WTC11 (cell line): ENCODE measurements at regions not wholly inside any gene's neighbourhood (a gene's known extent, or its start where the extent isn't known, plus 50 kb on each side); places are given as distances from the start of the nearest gene placed in this dataset.
"Not testable (repeated sequence)": the region's sequence is repeated elsewhere in the genome, so short reads cannot be mapped to it uniquely, and the experiment has no call there.

Source experiments
- ATAC-seq: fragments of 200-7000 bp; cut with Tn5 transposase; 2 replicates; pipeline ENCODE4 v1.10.0; 2021; ENCODE audit warnings: mild to moderate bottlenecking, moderate library complexity
- CTCF ChIA-PET: fragments of 300-600 bp; sonication (Branson Sonifier 250); formaldehyde crosslinking; loops from one replicate; lab custom pipeline; 2021; ENCODE audit warnings: antibody characterized with exemption; lab: Charles Lee
- POLR2A ChIA-PET: fragments of 350-600 bp; sonication (Branson Sonifier 250); formaldehyde crosslinking; loops from one replicate; lab custom pipeline; 2021; ENCODE audit warnings: antibody characterized with exemption; lab: Charles Lee
- DNase-seq: peaks from one replicate; pipeline ENCODE4 v3.0.0; 2021; ENCODE audit warnings: low spot score
- H3K27ac Mint-ChIP-seq: 2 replicates; pipeline ENCODE4 v1.8.0; 2021; ENCODE audit warnings: mixed read lengths
- H3K27me3 Mint-ChIP-seq: 2 replicates; pipeline ENCODE4 v1.8.0; 2021; ENCODE audit warnings: low read depth, mild to moderate bottlenecking, moderate library complexity, mixed read lengths
- H3K36me3 Mint-ChIP-seq: 2 replicates; pipeline ENCODE4 v1.8.0; 2021; ENCODE audit warnings: mixed read lengths
- H3K4me1 Mint-ChIP-seq: 2 replicates; pipeline ENCODE4 v1.8.0; 2022; ENCODE audit warnings: mixed read lengths
- H3K4me3 Mint-ChIP-seq: 2 replicates; pipeline ENCODE4 v1.8.0; 2021; ENCODE audit warnings: mild to moderate bottlenecking, moderate library complexity, mixed read lengths
- H3K9me3 Mint-ChIP-seq: 2 replicates; pipeline ENCODE4 v1.8.0; 2021; ENCODE audit warnings: mixed read lengths
- CBFB ChIP-seq: sonication (generic); formaldehyde crosslinking; IDR thresholded peaks from 2 replicates; pipeline ENCODE4 v1.8.1; 2022; ENCODE audit warnings: mild to moderate bottlenecking, low read depth, missing genetic modification reagents
- CREM ChIP-seq: sonication (generic); formaldehyde crosslinking; IDR thresholded peaks from 2 replicates; pipeline ENCODE4 v1.8.1; 2022; ENCODE audit warnings: mild to moderate bottlenecking, missing genetic modification reagents, moderate library complexity
- ESRRA ChIP-seq: sonication (generic); formaldehyde crosslinking; IDR thresholded peaks from 2 replicates; pipeline ENCODE4 v1.8.1; 2022; ENCODE audit warnings: mild to moderate bottlenecking, missing genetic modification reagents, borderline replicate concordance
- KAT7 ChIP-seq: sonication (generic); formaldehyde crosslinking; IDR thresholded peaks from 2 replicates; pipeline ENCODE4 v1.8.1; 2023; ENCODE audit warnings: missing genetic modification reagents, mild to moderate bottlenecking, borderline replicate concordance
- MYBL2 ChIP-seq: sonication (generic); formaldehyde crosslinking; IDR thresholded peaks from 2 replicates; pipeline ENCODE4 v1.8.1; 2023; ENCODE audit warnings: mild to moderate bottlenecking, moderate library complexity, missing genetic modification reagents
- SMAD4 ChIP-seq: sonication (generic); formaldehyde crosslinking; IDR thresholded peaks from 2 replicates; pipeline ENCODE4 v1.8.0; 2022; ENCODE audit warnings: mild to moderate bottlenecking, missing genetic modification reagents
- TEAD1 ChIP-seq: sonication (generic); formaldehyde crosslinking; IDR thresholded peaks from 2 replicates; pipeline ENCODE4 v1.8.0; 2022; ENCODE audit warnings: mild to moderate bottlenecking, missing genetic modification reagents
- TP53 ChIP-seq: sonication (generic); formaldehyde crosslinking; IDR thresholded peaks from 2 replicates; pipeline ENCODE4 v1.8.1; 2023; ENCODE audit warnings: mild to moderate bottlenecking, missing genetic modification reagents
- ZNF121 ChIP-seq: sonication (generic); formaldehyde crosslinking; IDR thresholded peaks from 2 replicates; pipeline ENCODE4 v1.8.0; 2023; ENCODE audit warnings: missing genetic modification reagents
- ZNF219 ChIP-seq: sonication (generic); formaldehyde crosslinking; IDR thresholded peaks from 2 replicates; pipeline ENCODE4 v1.8.0; 2023; ENCODE audit warnings: missing genetic modification reagents, mild to moderate bottlenecking, borderline replicate concordance
- ZNF396 ChIP-seq: fragments of 250-450 bp; sonication (Bioruptor Pico); IDR thresholded peaks from 2 replicates; pipeline ENCODE4 v1.8.0; 2021; ENCODE audit warnings: mild to moderate bottlenecking, moderate library complexity, borderline replicate concordance
- ZNF416 ChIP-seq: fragments of 250-450 bp; sonication (Bioruptor Pico); IDR thresholded peaks from 2 replicates; pipeline ENCODE4 v1.9.0; 2021; ENCODE audit warnings: mild to moderate bottlenecking, inconsistent platforms
- ZNF425 ChIP-seq: fragments of 250-450 bp; sonication (Bioruptor Pico); conservative IDR thresholded peaks from 2 replicates; pipeline ENCODE4 v1.9.0; 2021; ENCODE audit warnings: mild to moderate bottlenecking
- TF ChIP-seq, protein P1 (sequence below): sonication (generic); formaldehyde crosslinking; IDR thresholded peaks from 2 replicates; pipeline ENCODE4 v1.8.0; 2022; ENCODE audit warnings: mild to moderate bottlenecking, missing genetic modification reagents
- TF ChIP-seq, protein P2 (sequence below): sonication (generic); formaldehyde crosslinking; conservative IDR thresholded peaks from 2 replicates; pipeline ENCODE4 v1.8.1; 2023; ENCODE audit warnings: mild to moderate bottlenecking, low read depth, missing genetic modification reagents, moderate library complexity
- TF ChIP-seq, protein P3 (sequence below): fragments of 250-450 bp; sonication (Bioruptor Pico); IDR thresholded peaks from 2 replicates; pipeline ENCODE4 v2.1.2; 2022; ENCODE audit warnings: mild to moderate bottlenecking, moderate library complexity
- TF ChIP-seq, protein P4 (sequence below): sonication (generic); formaldehyde crosslinking; IDR thresholded peaks from 2 replicates; pipeline ENCODE4 v1.8.1; 2023; ENCODE audit warnings: mild to moderate bottlenecking, missing genetic modification reagents
- TF ChIP-seq, protein P5 (sequence below): sonication (generic); formaldehyde crosslinking; IDR thresholded peaks from 2 replicates; pipeline ENCODE4 v1.8.1; 2022; ENCODE audit warnings: mild to moderate bottlenecking, missing genetic modification reagents, moderate library complexity, borderline replicate concordance
- TF ChIP-seq, protein P6 (sequence below): fragments of 200-600 bp; IDR thresholded peaks from 2 replicates; pipeline ENCODE4 v1.8.0; 2022; ENCODE audit warnings: antibody characterized with exemption
- TF ChIP-seq, protein P7 (sequence below): sonication (generic); formaldehyde crosslinking; IDR thresholded peaks from 2 replicates; pipeline ENCODE4 v1.8.1; 2022; ENCODE audit warnings: low read depth, mild to moderate bottlenecking, moderate library complexity, missing genetic modification reagents, borderline replicate concordance

DNA sequence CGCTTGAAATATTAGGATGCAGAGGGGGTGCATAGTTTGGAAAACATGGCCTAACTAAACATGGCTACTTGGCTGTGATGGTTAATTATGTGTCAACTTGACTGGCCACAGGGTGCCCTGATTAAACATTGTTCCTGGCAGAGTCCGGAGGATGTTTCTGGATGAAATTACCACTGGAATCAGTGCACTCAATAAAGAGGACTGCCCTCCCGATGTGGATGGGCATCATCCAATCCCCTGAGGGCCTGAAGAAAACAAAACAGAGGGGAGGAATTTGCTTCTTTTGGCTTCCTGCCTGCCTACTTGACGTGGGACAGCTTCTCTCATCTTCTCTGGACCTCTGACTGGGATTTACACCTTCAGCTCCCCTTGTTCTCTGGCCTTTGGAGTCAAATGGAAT is 79.1 kb upstream of the KCNE2 start:
- no peak for DNase-seq
- no peak overlapping the region for H3K4me3 Mint-ChIP-seq
- TF ChIP-seq, protein P1, sequence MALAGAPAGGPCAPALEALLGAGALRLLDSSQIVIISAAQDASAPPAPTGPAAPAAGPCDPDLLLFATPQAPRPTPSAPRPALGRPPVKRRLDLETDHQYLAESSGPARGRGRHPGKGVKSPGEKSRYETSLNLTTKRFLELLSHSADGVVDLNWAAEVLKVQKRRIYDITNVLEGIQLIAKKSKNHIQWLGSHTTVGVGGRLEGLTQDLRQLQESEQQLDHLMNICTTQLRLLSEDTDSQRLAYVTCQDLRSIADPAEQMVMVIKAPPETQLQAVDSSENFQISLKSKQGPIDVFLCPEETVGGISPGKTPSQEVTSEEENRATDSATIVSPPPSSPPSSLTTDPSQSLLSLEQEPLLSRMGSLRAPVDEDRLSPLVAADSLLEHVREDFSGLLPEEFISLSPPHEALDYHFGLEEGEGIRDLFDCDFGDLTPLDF, result no peak
- TF ChIP-seq, protein P2, sequence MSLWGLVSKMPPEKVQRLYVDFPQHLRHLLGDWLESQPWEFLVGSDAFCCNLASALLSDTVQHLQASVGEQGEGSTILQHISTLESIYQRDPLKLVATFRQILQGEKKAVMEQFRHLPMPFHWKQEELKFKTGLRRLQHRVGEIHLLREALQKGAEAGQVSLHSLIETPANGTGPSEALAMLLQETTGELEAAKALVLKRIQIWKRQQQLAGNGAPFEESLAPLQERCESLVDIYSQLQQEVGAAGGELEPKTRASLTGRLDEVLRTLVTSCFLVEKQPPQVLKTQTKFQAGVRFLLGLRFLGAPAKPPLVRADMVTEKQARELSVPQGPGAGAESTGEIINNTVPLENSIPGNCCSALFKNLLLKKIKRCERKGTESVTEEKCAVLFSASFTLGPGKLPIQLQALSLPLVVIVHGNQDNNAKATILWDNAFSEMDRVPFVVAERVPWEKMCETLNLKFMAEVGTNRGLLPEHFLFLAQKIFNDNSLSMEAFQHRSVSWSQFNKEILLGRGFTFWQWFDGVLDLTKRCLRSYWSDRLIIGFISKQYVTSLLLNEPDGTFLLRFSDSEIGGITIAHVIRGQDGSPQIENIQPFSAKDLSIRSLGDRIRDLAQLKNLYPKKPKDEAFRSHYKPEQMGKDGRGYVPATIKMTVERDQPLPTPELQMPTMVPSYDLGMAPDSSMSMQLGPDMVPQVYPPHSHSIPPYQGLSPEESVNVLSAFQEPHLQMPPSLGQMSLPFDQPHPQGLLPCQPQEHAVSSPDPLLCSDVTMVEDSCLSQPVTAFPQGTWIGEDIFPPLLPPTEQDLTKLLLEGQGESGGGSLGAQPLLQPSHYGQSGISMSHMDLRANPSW (CRISPR knock-in tag), result no peak
- TF ChIP-seq TP53 (CRISPR knock-in tag) (no peak), ESRRA (no peak), ZNF416 (CRISPR knock-in tag) (no peak), KAT7 (CRISPR knock-in tag) (no peak), CREM (CRISPR knock-in tag) (no peak), ZNF219 (CRISPR knock-in tag) (no peak)
- TF ChIP-seq, protein P3, sequence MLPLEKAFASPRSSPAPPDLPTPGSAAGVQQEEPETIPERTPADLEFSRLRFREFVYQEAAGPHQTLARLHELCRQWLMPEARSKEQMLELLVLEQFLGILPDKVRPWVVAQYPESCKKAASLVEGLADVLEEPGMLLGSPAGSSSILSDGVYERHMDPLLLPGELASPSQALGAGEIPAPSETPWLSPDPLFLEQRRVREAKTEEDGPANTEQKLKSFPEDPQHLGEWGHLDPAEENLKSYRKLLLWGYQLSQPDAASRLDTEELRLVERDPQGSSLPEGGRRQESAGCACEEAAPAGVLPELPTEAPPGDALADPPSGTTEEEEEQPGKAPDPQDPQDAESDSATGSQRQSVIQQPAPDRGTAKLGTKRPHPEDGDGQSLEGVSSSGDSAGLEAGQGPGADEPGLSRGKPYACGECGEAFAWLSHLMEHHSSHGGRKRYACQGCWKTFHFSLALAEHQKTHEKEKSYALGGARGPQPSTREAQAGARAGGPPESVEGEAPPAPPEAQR (CRISPR knock-in tag), result no peak
- TF ChIP-seq, all 79 proteins: peak for 0
- Mint-ChIP-seq H3K27me3 (peaks cover 7% of the 10 kb centered on the region), H3K4me1 (no peaks in the 10 kb centered on the region), H3K27ac (no peak overlapping the region), H3K36me3 (peaks cover 34% of the 10 kb centered on the region), H3K9me3 (peaks cover 54% of the 10 kb centered on the region)
- ChIA-PET POLR2A (no interaction called here), CTCF (no interaction called here)
- no peak for ATAC-seq

DNA sequence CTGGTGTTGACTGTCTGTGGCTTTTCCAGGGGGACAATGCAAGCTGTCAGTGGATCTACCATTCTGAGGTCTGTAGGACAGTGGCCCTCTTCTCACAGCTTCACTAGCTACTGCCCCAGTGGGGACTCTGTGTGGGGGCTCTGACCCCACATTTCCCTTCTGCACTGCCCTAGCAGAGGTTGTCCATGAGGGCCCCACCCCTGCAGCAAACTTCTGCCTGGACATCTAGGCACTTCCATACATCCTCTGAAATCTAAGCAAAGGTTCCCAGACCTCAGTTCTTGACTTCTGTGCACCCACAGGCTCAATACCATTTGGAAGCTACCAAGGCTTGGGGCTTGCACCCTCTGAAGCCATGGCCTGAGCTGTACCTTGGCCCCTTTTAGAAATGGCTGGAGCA is 75.8 kb upstream of the KCNE2 start:
- H3K4me3 Mint-ChIP-seq, H3K27ac Mint-ChIP-seq, H3K4me1 Mint-ChIP-seq, DNase-seq, H3K27me3 Mint-ChIP-seq, POLR2A ChIA-PET, CTCF ChIA-PET, ATAC-seq: not testable (repeated sequence)
- H3K9me3 Mint-ChIP-seq, result peaks cover 62% of the 10 kb centered on the region
- peaks cover 34% of the 10 kb centered on the region for H3K36me3 Mint-ChIP-seq

DNA sequence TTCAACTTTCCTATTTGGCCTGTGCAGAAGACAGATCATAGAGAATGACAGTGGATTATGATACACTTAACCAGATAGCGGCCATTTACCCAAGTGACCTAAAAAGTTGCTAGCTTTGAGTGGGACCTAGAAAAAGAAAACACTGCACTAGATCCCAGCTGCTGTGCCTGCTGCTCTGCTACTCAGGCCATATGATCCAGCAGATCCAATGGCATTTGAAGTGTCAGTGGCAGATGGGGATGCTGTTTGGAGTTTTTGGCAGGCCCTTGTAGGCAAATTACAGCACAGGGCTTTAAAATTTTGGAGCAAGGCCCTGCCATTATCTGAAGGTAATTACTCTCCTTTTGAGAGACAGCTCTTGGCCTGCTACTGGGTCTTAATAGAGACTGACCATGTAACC is 74.0 kb upstream of the KCNE2 start:
- CTCF ChIA-PET, result no interaction called here
- H3K9me3 Mint-ChIP-seq, result peaks cover 59% of the 10 kb centered on the region
- H3K36me3 Mint-ChIP-seq, result peaks cover 34% of the 10 kb centered on the region
- H3K4me3 Mint-ChIP-seq, result no peak overlapping the region
- peaks cover 7% of the 10 kb centered on the region for H3K27me3 Mint-ChIP-seq
- H3K27ac Mint-ChIP-seq, result no peak overlapping the region
- H3K4me1 Mint-ChIP-seq, result no peaks in the 10 kb centered on the region
- DNase-seq, result no peak
- no peak for ATAC-seq
- POLR2A ChIA-PET, result no interaction called here
- TF ChIP-seq SMAD4 (CRISPR knock-in tag) (no peak), ZNF396 (CRISPR knock-in tag) (no peak), CBFB (CRISPR knock-in tag) (no peak), ZNF425 (CRISPR knock-in tag) (no peak), MYBL2 (no peak), ZNF121 (CRISPR knock-in tag) (no peak), KAT7 (CRISPR knock-in tag) (no peak), TEAD1 (CRISPR knock-in tag) (no peak)
- TF ChIP-seq, protein P4, sequence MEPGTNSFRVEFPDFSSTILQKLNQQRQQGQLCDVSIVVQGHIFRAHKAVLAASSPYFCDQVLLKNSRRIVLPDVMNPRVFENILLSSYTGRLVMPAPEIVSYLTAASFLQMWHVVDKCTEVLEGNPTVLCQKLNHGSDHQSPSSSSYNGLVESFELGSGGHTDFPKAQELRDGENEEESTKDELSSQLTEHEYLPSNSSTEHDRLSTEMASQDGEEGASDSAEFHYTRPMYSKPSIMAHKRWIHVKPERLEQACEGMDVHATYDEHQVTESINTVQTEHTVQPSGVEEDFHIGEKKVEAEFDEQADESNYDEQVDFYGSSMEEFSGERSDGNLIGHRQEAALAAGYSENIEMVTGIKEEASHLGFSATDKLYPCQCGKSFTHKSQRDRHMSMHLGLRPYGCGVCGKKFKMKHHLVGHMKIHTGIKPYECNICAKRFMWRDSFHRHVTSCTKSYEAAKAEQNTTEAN (CRISPR knock-in tag), result no peak
- TF ChIP-seq, protein P5, sequence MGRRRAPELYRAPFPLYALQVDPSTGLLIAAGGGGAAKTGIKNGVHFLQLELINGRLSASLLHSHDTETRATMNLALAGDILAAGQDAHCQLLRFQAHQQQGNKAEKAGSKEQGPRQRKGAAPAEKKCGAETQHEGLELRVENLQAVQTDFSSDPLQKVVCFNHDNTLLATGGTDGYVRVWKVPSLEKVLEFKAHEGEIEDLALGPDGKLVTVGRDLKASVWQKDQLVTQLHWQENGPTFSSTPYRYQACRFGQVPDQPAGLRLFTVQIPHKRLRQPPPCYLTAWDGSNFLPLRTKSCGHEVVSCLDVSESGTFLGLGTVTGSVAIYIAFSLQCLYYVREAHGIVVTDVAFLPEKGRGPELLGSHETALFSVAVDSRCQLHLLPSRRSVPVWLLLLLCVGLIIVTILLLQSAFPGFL (CRISPR knock-in tag), result no peak
- TF ChIP-seq, protein P6, sequence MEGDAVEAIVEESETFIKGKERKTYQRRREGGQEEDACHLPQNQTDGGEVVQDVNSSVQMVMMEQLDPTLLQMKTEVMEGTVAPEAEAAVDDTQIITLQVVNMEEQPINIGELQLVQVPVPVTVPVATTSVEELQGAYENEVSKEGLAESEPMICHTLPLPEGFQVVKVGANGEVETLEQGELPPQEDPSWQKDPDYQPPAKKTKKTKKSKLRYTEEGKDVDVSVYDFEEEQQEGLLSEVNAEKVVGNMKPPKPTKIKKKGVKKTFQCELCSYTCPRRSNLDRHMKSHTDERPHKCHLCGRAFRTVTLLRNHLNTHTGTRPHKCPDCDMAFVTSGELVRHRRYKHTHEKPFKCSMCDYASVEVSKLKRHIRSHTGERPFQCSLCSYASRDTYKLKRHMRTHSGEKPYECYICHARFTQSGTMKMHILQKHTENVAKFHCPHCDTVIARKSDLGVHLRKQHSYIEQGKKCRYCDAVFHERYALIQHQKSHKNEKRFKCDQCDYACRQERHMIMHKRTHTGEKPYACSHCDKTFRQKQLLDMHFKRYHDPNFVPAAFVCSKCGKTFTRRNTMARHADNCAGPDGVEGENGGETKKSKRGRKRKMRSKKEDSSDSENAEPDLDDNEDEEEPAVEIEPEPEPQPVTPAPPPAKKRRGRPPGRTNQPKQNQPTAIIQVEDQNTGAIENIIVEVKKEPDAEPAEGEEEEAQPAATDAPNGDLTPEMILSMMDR, result no peak
- TF ChIP-seq, protein P7, sequence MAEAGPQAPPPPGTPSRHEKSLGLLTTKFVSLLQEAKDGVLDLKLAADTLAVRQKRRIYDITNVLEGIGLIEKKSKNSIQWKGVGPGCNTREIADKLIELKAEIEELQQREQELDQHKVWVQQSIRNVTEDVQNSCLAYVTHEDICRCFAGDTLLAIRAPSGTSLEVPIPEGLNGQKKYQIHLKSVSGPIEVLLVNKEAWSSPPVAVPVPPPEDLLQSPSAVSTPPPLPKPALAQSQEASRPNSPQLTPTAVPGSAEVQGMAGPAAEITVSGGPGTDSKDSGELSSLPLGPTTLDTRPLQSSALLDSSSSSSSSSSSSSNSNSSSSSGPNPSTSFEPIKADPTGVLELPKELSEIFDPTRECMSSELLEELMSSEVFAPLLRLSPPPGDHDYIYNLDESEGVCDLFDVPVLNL (CRISPR knock-in tag), result no peak
